Thymus (tissue), 11 donors: ENCODE measurements at regions not wholly inside any gene's neighbourhood (a gene's known extent, or its start where the extent isn't known, plus 50 kb on each side); places are given as distances from the start of the nearest gene placed in this dataset.

ENCODE experiments used
- DNase-seq, 9 donors: peaks; one replicate each; pipeline ENCODE4 v3.0.0-alpha.2; 2013; ENCODE audit warnings: low spot score in 9 of 9, low read depth in 6 of 9, missing footprints in 1 of 9
- H3K27ac ChIP-seq, 2 donors: one replicate each; pipeline ENCODE4 v1.5.1; 2013; ENCODE audit warnings: control low read depth in 1 of 2, low read depth in 1 of 2, low read length in 1 of 2, mild to moderate bottlenecking in 1 of 2, moderate library complexity in 1 of 2
- H3K27me3 ChIP-seq, 2 donors: one replicate each; pipeline ENCODE4 v1.5.1; 2013; ENCODE audit warnings: low read length in 1 of 2; ENCODE audit not compliant: control insufficient read depth in 2 of 2, insufficient read depth in 1 of 2
- H3K36me3 ChIP-seq, 2 donors: one replicate each; pipeline ENCODE4 v1.5.1; 2013; ENCODE audit warnings: low read length in 1 of 2, mild to moderate bottlenecking in 1 of 2, moderate library complexity in 1 of 2; ENCODE audit not compliant: control insufficient read depth in 2 of 2, insufficient read depth in 2 of 2
- H3K4me1 ChIP-seq, 2 donors: one replicate each; pipeline ENCODE4 v1.5.1; 2013; ENCODE audit warnings: low read length in 2 of 2; ENCODE audit not compliant: control insufficient read depth in 2 of 2, insufficient read depth in 2 of 2
- H3K4me3 ChIP-seq, 2 donors: one replicate each; pipeline ENCODE4 v1.5.1; 2013; ENCODE audit warnings: low read length in 2 of 2, control low read depth in 1 of 2, mild to moderate bottlenecking in 1 of 2
- H3K9me3 ChIP-seq, 2 donors: one replicate each; pipeline ENCODE4 v1.5.1; 2013; ENCODE audit warnings: low read length in 1 of 2, mild to moderate bottlenecking in 1 of 2; ENCODE audit not compliant: control insufficient read depth in 2 of 2, insufficient read depth in 1 of 2
- WGBS: extraction: QIAGEN DNeasy Blood & Tissue Kit; methylation state at CpG from one replicate; pipeline ENCODE4 v1.1.7; 2013; 5-methylcytosine and 5-hydroxymethylcytosine counted together
- donor health status: healthy.

GRCh38 chr12:30026621-30027234, 243.0 kb upstream of the TMTC1 start:
- Histone ChIP-seq H3K4me1 (no peaks in the 10 kb centered on the region), H3K9me3 (no peaks in the 10 kb centered on the region), H3K27ac (no peak overlapping the region), H3K27me3 (no peaks in the 10 kb centered on the region), H3K4me3 (no peak overlapping the region), H3K36me3 (no peaks in the 10 kb centered on the region)
- DNase-seq: no peak
- 80% methylated on average over 2 of the region's 2 CpGs for WGBS

GRCh38 chr12:30025317-30025716, 241.6 kb upstream of the TMTC1 start:
- H3K4me1 ChIP-seq: no peaks in the 10 kb centered on the region
- no peak overlapping the region for H3K27ac ChIP-seq
- no peaks in the 10 kb centered on the region for H3K9me3 ChIP-seq
- no peak for DNase-seq
- no peak overlapping the region for H3K4me3 ChIP-seq
- no peaks in the 10 kb centered on the region for H3K36me3 ChIP-seq
- no peaks in the 10 kb centered on the region for H3K27me3 ChIP-seq

GRCh38 chr12:30023186-30023585, 239.4 kb upstream of the TMTC1 start:
- no peak overlapping the region for H3K27ac ChIP-seq
- no peak for DNase-seq
- WGBS: 94% methylated on average over 2 of the region's 2 CpGs
- no peaks in the 10 kb centered on the region for H3K27me3 ChIP-seq
- H3K9me3 ChIP-seq: no peaks in the 10 kb centered on the region
- H3K4me3 ChIP-seq: no peak overlapping the region
- H3K36me3 ChIP-seq: no peaks in the 10 kb centered on the region
- H3K4me1 ChIP-seq: no peaks in the 10 kb centered on the region

- no peaks in the 10 kb centered on the region for H3K9me3 ChIP-seq
- H3K27me3 ChIP-seq: no peaks in the 10 kb centered on the region
- DNase-seq: no peak
- no peak overlapping the region for H3K27ac ChIP-seq
- H3K4me1 ChIP-seq: no peaks in the 10 kb centered on the region
- no peaks in the 10 kb centered on the region for H3K36me3 ChIP-seq
- no peak overlapping the region for H3K4me3 ChIP-seq
- WGBS: 86% methylated on average over 2 of the region's 2 CpGs
Measured at GRCh38 chr12:30021051-30021833, 237.5 kb upstream of the TMTC1 start.

GRCh38 chr12:30019366-30020140, 235.8 kb upstream of the TMTC1 start:
- H3K9me3 ChIP-seq: no peaks in the 10 kb centered on the region
- no peak overlapping the region for H3K27ac ChIP-seq
- no peaks in the 10 kb centered on the region for H3K36me3 ChIP-seq
- WGBS: 91% methylated on average over 4 of the region's 4 CpGs
- DNase-seq: no peak
- H3K4me3 ChIP-seq: no peak overlapping the region
- no peaks in the 10 kb centered on the region for H3K27me3 ChIP-seq
- H3K4me1 ChIP-seq: no peaks in the 10 kb centered on the region

GRCh38 chr12:30016540-30017055, 232.9 kb upstream of the TMTC1 start:
- Histone ChIP-seq H3K36me3 (no peaks in the 10 kb centered on the region), H3K27ac (no peak overlapping the region), H3K4me3 (no peak overlapping the region), H3K27me3 (no peaks in the 10 kb centered on the region), H3K4me1 (no peaks in the 10 kb centered on the region), H3K9me3 (no peaks in the 10 kb centered on the region)
- WGBS: 93% methylated on average over 10 of the region's 10 CpGs
- DNase-seq: no peak

GRCh38 chr12:30015631-30016337, 232.0 kb upstream of the TMTC1 start:
- Histone ChIP-seq H3K4me1 (no peaks in the 10 kb centered on the region), H3K9me3 (no peaks in the 10 kb centered on the region), H3K27ac (no peak overlapping the region), H3K27me3 (no peaks in the 10 kb centered on the region), H3K36me3 (no peaks in the 10 kb centered on the region), H3K4me3 (no peak overlapping the region)
- WGBS: 86% methylated on average over 5 of the region's 5 CpGs
- DNase-seq: no peak

GRCh38 chr12:30014991-30015390, 231.2 kb upstream of the TMTC1 start:
- Histone ChIP-seq H3K4me3 (no peak overlapping the region), H3K36me3 (no peaks in the 10 kb centered on the region), H3K4me1 (no peaks in the 10 kb centered on the region), H3K27me3 (no peaks in the 10 kb centered on the region), H3K9me3 (no peaks in the 10 kb centered on the region), H3K27ac (no peak overlapping the region)
- DNase-seq: no peak
- 96% methylated on average over 1 of the region's 1 CpG for WGBS
